GM12892 (cell line): ENCODE measurements at regions not wholly inside any gene's neighbourhood (a gene's known extent, or its start where the extent isn't known, plus 50 kb on each side); places are given as distances from the start of the nearest gene placed in this dataset.
"Not testable (repeated sequence)": the region's sequence is repeated elsewhere in the genome, so short reads cannot be mapped to it uniquely, and the experiment has no call there.

Source experiments
- POLR2A ChIP-seq: IDR thresholded peaks from 2 replicates; pipeline ENCODE4 v1.6.1; 2011; ENCODE audit warnings: low read depth, low read length, control low read depth
- POLR2AphosphoS5 ChIP-seq: IDR thresholded peaks from 2 replicates; pipeline ENCODE4 v1.6.1; 2011; ENCODE audit warnings: low read depth, low read length, control low read depth

DNA sequence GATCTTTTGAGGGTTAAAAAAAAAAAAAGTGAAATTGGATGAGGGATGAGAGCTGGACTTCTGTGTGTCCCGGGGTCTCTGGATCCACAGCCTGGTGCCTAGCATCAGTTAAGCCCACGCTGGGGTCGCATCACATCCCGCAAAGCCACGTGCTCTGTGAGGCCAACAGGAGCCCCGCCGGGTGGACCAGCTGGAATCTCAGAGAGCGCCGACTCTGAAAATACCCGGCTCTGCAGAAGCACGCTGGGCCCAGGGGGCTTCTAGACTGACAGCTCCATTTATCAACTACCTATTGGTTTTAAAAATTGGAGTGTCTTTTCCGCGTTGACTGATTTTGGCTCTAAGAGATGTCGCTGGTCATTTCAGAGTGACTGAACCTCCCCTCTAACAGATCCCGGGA is 164.1 kb upstream of the PLGLB2 start:
- not testable (repeated sequence) for TF ChIP-seq POLR2AphosphoS5, POLR2A
